ENCODE measurements at regions not wholly inside any gene's neighbourhood (a gene's known extent, or its start where the extent isn't known, plus 50 kb on each side); places are given as distances from the start of the nearest gene placed in this dataset.

GRCh38 chr5:54861212-54861894 is 124.0 kb downstream of the ESM1 start:
- no peak for TF ChIP-seq REST (IDR thresholded peaks at IDR 0.05; ENCODE audit: low read depth, low read length)
- TF ChIP-seq CTCF (IDR thresholded peaks at IDR 0.05) = no peak
- TF ChIP-seq JUND (IDR thresholded peaks at IDR 0.05) = no peak
- TF ChIP-seq POLR2AphosphoS5 (IDR thresholded peaks at IDR 0.05; ENCODE audit: low read depth, low read length) = no peak
- TF ChIP-seq TEAD4 (IDR thresholded peaks at IDR 0.05; ENCODE audit: borderline replicate concordance, insufficient read depth) = no peak
- TF ChIP-seq EZH2phosphoT487 (IDR thresholded peaks at IDR 0.05; ENCODE audit: borderline replicate concordance, low read depth) = no peak
- no peak for TF ChIP-seq PBX3 (IDR thresholded peaks at IDR 0.05)
- no peak for TF ChIP-seq FOXM1 (IDR thresholded peaks at IDR 0.05; ENCODE audit: low read depth)
- TF ChIP-seq GATA2 (CRISPR knock-in tag; IDR thresholded peaks at IDR 0.05) = no peak
- TF ChIP-seq ELF1 (IDR thresholded peaks at IDR 0.05) = no peak
- no peak for TF ChIP-seq TAF1 (IDR thresholded peaks at IDR 0.05; ENCODE audit: borderline replicate concordance, low read depth, low read length)
- no peak for TF ChIP-seq RAD21 (IDR thresholded peaks at IDR 0.05; ENCODE audit: low read length)
- no peak for TF ChIP-seq EP300 (IDR thresholded peaks at IDR 0.05; ENCODE audit: borderline replicate concordance in 1 of 2, low read depth in 1 of 2, low read length in 1 of 2)
- TF ChIP-seq MXI1 (IDR thresholded peaks at IDR 0.05; ENCODE audit: low read depth, low read length) = no peak

Data from SK-N-SH (cell line).